Central memory CD8-positive, alpha-beta T cell (primary cell): ENCODE measurements at regions not wholly inside any gene's neighbourhood (a gene's known extent, or its start where the extent isn't known, plus 50 kb on each side); places are given as distances from the start of the nearest gene placed in this dataset.

Source experiments
- ATAC-seq: fragments of 150-1000 bp; cut with Tn5 transposase; replicated peaks from 2 replicates; pipeline ENCODE4 v1.10.0; 2022; ENCODE audit warnings: mild to moderate bottlenecking, moderate FRiP score, moderate number of reproducible peaks; ENCODE audit not compliant: poor library complexity, severe bottlenecking; ENCODE audit errors: extremely low read depth
- DNase-seq, 2 donors: peaks; one replicate each; pipeline ENCODE4 v3.0.0; 2021; ENCODE audit warnings: low spot score in 2 of 2
- H3K27ac Mint-ChIP-seq: one replicate; pipeline ENCODE4 v1.8.0; 2022; ENCODE audit warnings: low read depth, mild to moderate bottlenecking, moderate library complexity, mixed read lengths
- H3K27me3 Mint-ChIP-seq: one replicate; pipeline ENCODE4 v1.8.0; 2022; ENCODE audit warnings: mixed read lengths
- H3K36me3 Mint-ChIP-seq: one replicate; pipeline ENCODE4 v1.8.0; 2022; ENCODE audit warnings: mild to moderate bottlenecking, moderate library complexity, mixed read lengths; ENCODE audit not compliant: insufficient read depth
- H3K4me1 Mint-ChIP-seq: one replicate; pipeline ENCODE4 v1.8.0; 2022; ENCODE audit warnings: mixed read lengths
- H3K4me3 Mint-ChIP-seq: one replicate; pipeline ENCODE4 v1.8.0; 2022; ENCODE audit warnings: mild to moderate bottlenecking, moderate library complexity, mixed read lengths
- H3K9me3 Mint-ChIP-seq: one replicate; pipeline ENCODE4 v1.8.0; 2022; ENCODE audit warnings: mixed read lengths

DNA sequence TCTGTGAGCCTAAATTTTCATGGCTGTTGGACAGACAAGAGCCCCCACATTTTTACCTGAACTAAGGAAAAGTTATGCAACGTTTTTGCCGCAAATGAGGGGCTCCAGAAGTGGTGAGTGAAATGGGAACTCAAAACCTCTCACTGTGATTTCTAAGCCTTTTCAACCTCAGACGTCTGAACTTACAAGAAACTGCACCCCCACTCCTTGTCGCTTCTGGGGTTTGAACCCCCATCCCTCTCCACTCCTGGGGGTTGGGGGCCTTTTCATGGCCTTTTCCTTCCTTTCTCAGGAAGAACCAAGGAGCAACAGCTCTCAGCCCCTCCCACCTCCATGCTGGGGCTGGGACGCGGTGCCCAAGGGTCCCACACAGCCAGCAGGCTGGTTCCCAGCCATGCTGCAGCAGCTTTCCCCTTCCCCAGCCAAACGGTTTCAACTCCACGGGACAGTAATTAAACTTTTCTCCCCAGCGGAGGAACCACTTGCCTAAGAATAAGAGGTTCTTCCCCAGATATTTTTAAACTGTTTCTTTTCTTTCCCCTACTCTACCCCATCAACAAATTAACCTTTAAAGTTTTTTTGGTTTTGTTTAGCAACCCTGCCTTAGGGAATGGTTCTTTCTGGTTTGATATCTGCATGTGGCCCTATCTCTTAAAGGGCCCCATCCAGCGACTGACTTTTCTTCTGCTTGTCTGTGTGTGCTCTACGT is 387.6 kb upstream of the CBLB start:
- DNase-seq (no peak), ATAC-seq (no peak)
- no peaks in the 10 kb centered on the region for H3K4me1 Mint-ChIP-seq
- H3K27me3 Mint-ChIP-seq, result no peaks in the 10 kb centered on the region
- no peak overlapping the region for H3K27ac Mint-ChIP-seq
- no peaks in the 10 kb centered on the region for H3K9me3 Mint-ChIP-seq
- H3K36me3 Mint-ChIP-seq, result no peaks in the 10 kb centered on the region
- no peak overlapping the region for H3K4me3 Mint-ChIP-seq

DNA sequence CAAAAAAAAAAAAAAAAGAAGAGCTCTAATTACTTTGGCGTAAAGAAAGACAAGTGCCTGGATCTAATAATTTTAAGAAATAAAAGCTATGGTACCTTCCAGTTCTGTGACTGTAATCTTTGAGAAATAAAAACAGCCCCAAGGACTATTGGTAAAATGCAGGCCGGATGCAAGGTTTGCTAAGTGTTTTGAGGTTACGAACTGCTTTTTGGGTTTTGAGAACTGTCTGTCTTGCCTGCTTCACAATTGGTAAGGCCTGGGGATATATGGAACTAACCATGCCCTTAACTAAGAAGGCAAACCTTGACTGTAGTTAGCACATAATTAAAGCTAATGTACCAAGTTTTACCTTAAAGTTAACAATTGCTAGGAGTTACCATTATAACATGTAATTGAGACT is 388.4 kb upstream of the CBLB start:
- ATAC-seq (no peak), DNase-seq (no peak)
- Mint-ChIP-seq H3K36me3 (no peaks in the 10 kb centered on the region), H3K27ac (no peak overlapping the region), H3K4me1 (no peaks in the 10 kb centered on the region), H3K27me3 (no peaks in the 10 kb centered on the region), H3K9me3 (no peaks in the 10 kb centered on the region), H3K4me3 (no peak overlapping the region)

DNA sequence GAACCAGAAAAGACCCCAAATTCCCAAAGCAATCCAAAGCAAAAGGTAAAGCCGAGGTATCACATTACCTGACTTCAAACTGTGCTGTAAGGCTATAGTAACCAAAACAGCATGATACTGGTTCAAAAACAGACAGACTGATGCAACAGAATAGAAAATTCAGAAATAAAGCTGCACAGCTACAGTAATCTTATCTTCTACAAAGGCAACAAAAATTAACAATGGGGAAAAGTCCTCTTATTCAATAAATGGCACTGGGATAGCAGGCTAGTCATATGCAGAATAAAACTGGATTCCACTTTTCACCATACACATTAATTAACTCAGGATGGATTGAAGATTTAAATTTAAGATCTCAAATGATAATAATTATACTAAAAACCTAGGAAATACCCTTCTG is 392.6 kb upstream of the CBLB start:
- Mint-ChIP-seq H3K27ac (no peak overlapping the region), H3K36me3 (no peaks in the 10 kb centered on the region), H3K4me3 (no peak overlapping the region), H3K4me1 (no peaks in the 10 kb centered on the region), H3K27me3 (no peaks in the 10 kb centered on the region), H3K9me3 (no peaks in the 10 kb centered on the region)
- ATAC-seq, result no peak
- DNase-seq, result no peak

DNA sequence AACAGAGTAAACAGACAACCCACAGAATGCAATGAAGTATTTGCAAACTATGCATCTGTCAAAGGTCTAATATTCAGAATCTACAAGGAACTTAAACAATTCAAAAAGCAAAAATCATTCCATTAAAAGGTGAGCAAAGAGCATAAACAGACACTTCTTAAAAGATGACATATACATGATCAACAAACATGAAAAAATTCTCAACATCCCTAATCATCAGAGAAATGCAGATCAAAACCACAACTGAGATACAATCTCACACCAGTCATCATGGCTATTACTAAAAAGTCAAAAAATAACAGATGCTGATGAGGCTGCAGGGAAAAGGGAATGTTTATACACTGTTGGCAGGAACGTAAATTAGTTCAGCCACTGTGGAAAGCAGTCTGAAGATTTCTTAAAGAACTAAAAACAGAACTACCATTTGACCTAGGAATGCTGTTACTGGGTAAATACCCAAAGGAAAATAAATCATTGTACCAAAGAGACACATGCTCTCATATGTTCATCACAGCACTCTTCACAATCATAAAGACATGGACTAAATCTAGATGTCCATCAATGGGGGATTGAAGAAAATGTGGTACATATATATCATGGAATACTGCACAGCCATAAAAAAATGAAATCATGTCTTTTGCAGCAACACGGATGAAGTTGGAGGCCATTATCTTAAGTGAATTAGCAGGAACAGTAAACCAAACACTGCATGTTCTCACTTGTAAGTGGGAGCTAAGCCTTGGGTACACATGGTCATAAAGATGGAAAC is 393.3 kb upstream of the CBLB start:
- DNase-seq (no peak), ATAC-seq (no peak)
- no peaks in the 10 kb centered on the region for H3K9me3 Mint-ChIP-seq
- H3K36me3 Mint-ChIP-seq, result no peaks in the 10 kb centered on the region
- H3K4me1 Mint-ChIP-seq, result no peaks in the 10 kb centered on the region
- no peak overlapping the region for H3K27ac Mint-ChIP-seq
- no peak overlapping the region for H3K4me3 Mint-ChIP-seq
- no peaks in the 10 kb centered on the region for H3K27me3 Mint-ChIP-seq

DNA sequence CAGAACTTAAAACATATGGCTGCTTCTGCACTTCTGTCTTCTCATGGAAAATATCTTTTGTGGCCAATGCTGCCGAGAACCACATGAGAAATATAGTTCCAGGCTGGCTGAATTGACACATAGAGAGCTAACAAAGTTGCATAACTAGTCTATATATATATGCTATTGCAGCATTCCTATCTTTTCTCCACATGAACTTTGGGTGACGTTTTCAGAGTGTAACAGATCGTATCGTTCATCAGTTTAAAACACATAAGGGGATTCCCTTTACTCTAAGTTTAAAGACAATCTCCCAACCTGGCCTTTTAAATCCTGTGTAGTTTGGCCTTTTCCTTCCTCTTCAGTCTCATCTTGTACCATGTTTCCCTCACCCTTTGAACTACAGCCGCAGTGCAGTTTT is 394.2 kb upstream of the CBLB start:
- no peaks in the 10 kb centered on the region for H3K36me3 Mint-ChIP-seq
- H3K27ac Mint-ChIP-seq, result no peak overlapping the region

DNA sequence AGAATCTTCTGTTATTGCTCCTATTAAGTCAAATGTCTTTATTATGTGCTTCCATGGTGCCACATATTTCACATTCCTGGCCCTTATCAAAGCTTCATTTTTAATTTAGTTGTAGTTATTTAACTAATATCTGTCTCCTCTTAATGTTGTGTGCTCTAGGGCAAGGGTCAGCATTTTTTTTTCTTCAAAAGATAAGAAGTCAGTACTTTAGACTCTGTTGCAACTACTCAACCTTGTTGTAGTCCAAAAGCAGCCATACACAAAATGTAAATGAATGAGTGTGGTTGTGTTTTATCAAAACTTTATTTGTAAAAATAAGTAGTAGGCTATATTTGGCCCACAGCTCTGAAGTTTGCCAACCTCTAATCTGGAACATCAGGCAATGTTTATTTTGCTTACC is 394.7 kb upstream of the CBLB start:
- Mint-ChIP-seq H3K27ac (no peak overlapping the region), H3K36me3 (no peaks in the 10 kb centered on the region), H3K4me3 (no peak overlapping the region), H3K27me3 (no peaks in the 10 kb centered on the region), H3K4me1 (no peaks in the 10 kb centered on the region), H3K9me3 (no peaks in the 10 kb centered on the region)
- no peak for ATAC-seq
- DNase-seq, result no peak

More for the DNA sequence above, 394.2 kb upstream of the CBLB start:
- H3K4me1 Mint-ChIP-seq, result no peaks in the 10 kb centered on the region
- H3K9me3 Mint-ChIP-seq, result no peaks in the 10 kb centered on the region
- DNase-seq, result no peak
- ATAC-seq, result no peak
- no peak overlapping the region for H3K4me3 Mint-ChIP-seq
- H3K27me3 Mint-ChIP-seq, result no peaks in the 10 kb centered on the region

DNA sequence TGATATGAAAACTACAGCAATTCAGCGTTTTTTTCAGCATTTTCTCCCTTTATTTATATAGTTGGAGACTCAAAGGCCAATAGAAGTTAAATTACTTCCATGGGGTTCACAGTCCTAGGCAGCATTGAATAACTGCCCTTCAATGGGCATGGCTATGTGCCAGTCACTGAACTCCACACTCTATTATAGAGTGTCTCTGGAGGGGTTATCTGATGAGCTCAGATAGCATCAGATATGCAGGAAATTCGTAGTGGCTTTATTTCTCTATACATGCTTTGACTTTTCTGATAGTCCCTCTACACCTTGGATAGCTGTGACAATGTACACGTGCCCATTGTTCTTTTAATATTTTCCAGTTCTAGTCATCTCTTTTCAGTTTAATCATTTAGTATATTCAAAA is 396.9 kb upstream of the CBLB start:
- H3K36me3 Mint-ChIP-seq, result no peaks in the 10 kb centered on the region
- ATAC-seq (no peak), DNase-seq (no peak)
- H3K4me3 Mint-ChIP-seq, result no peak overlapping the region
- H3K9me3 Mint-ChIP-seq, result no peaks in the 10 kb centered on the region
- no peaks in the 10 kb centered on the region for H3K4me1 Mint-ChIP-seq
- H3K27ac Mint-ChIP-seq, result no peak overlapping the region
- no peaks in the 10 kb centered on the region for H3K27me3 Mint-ChIP-seq

DNA sequence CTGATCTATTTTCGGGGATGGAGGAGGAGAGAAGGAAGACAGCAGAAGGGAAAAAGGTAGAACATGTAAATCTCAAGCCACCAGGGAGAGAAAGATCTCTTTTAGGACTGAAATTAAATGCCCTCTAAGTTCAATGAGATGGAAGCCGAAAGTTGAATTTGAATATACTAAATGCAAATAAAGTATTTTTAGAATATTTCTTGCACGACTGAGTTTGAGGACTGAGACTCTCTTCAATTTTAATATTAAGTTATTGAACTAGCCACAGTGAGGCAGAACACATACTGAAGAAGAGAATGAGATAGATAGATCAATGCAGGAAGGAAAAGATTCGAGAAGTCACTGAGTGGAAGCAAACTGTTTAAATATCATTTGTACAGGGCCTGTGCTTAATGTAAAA is 399.9 kb upstream of the CBLB start:
- peaks cover 5% of the 10 kb centered on the region for H3K4me1 Mint-ChIP-seq
- H3K36me3 Mint-ChIP-seq, result no peaks in the 10 kb centered on the region
- H3K9me3 Mint-ChIP-seq, result no peaks in the 10 kb centered on the region
- ATAC-seq, result no peak
- H3K27ac Mint-ChIP-seq, result no peak overlapping the region
- no peaks in the 10 kb centered on the region for H3K27me3 Mint-ChIP-seq
- H3K4me3 Mint-ChIP-seq, result no peak overlapping the region
- DNase-seq, result no peak

DNA sequence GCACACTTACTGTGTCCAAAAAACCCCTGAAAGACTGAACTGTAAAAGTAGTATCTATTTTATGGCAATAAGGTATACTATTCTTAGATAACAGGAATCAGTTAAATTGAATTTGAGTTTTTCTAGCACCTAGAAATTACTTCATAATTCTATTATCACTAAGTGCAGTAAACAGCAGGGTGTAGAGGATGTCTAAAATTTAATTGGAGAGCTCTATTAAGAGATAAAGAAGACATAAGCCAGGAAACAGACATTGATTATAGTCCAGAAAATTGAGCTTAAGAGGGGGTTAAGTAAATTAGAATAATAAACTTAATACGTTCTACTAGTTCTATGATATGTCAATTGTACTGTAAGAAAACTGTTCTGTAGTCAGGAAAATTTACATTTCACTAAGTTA is 403.5 kb upstream of the CBLB start:
- Mint-ChIP-seq H3K9me3 (peaks cover 6% of the 10 kb centered on the region), H3K4me1 (peaks cover 10% of the 10 kb centered on the region), H3K4me3 (no peak overlapping the region), H3K27me3 (no peaks in the 10 kb centered on the region), H3K27ac (no peak overlapping the region), H3K36me3 (no peaks in the 10 kb centered on the region)
- ATAC-seq (no peak), DNase-seq (no peak)

DNA sequence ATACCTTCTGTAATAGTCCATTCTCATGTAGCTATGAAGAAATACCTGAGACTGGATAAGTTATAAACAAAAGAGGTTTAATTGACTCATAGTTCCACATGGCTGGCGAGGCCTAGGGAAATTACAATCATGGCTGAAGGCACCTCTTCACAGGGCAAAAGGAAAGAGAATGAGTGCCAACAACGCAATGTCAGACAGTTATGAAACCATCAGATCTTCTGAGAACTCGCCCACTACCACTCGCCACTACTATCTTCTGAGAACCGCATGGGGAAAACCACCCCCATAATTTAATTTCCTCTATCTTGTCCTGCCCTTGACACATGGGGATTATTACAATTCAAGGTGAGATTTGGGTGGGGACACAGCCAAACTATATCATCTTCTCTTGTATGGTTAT is 406.8 kb upstream of the CBLB start:
- no peak for ATAC-seq
- Mint-ChIP-seq H3K36me3 (no peaks in the 10 kb centered on the region), H3K27me3 (peaks cover 8% of the 10 kb centered on the region), H3K27ac (no peak overlapping the region), H3K9me3 (peaks cover 6% of the 10 kb centered on the region), H3K4me1 (peaks cover 17% of the 10 kb centered on the region), H3K4me3 (no peak overlapping the region)
- DNase-seq, result no peak

DNA sequence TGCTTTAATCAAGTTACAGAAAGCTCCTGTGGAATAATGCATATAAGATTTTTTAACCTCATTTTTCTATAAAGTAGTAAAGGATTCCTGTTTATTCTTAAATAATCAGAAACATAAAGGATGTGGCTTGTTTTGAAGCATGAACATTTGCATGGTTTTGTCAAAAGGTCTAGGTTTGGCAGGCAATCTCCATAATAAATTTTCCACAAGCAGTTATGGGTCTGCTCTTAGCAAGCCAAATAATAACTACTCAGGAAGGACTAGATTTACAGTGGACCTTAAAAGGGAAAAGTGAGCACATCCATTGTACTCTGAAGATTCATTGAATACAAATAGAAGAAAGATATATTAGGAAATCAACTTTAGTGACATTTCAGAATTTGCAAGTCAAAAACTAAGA is 407.3 kb upstream of the CBLB start:
- ATAC-seq, result no peak
- H3K4me1 Mint-ChIP-seq, result peaks cover 16% of the 10 kb centered on the region
- no peak overlapping the region for H3K4me3 Mint-ChIP-seq
- H3K36me3 Mint-ChIP-seq, result no peaks in the 10 kb centered on the region
- no peak for DNase-seq
- no peak overlapping the region for H3K27ac Mint-ChIP-seq
- peaks cover 8% of the 10 kb centered on the region for H3K27me3 Mint-ChIP-seq
- H3K9me3 Mint-ChIP-seq, result peaks cover 6% of the 10 kb centered on the region

DNA sequence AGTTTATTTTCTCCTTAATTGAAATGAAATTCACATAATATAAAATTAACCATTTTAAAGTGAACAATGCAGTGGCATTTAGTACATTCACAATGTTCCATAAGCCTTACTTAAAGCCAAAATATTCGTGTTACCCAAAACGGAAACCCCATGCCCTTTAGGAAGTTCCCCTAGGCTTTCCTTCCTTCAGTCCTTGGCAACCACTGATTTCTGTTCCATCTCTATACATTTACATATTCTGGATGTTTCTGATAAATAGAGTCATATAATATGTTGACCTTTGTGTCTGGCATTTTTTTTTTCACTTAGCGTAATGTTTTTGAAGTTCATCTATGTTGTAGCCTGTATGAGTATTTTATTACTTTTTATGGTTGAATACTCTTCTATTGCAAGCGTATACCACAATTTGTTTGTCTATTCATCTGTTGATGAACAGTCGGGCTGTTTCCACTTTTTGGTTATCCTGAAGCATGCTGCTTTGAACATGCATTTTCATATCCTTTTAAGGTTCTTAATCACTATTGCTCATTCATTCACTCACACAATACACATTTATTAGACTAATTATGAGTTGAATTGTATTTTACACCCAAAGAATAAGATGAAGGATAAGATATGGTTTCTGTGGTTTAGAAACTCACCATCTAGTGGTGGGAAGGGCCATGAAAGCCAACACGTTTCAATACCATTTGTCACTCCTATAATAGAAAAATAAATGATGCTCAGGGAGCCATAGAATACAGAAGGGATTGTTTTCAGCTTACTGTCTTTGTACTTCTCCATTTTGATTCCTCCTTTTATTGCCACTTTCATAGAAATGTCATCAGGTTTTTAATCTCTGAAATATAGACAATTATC is 408.2 kb upstream of the CBLB start:
- Mint-ChIP-seq H3K36me3 (no peaks in the 10 kb centered on the region), H3K27ac (no peak overlapping the region), H3K9me3 (peaks cover 6% of the 10 kb centered on the region), H3K4me1 (peaks cover 12% of the 10 kb centered on the region), H3K27me3 (peaks cover 8% of the 10 kb centered on the region), H3K4me3 (no peak overlapping the region)
- ATAC-seq (no peak), DNase-seq (no peak)
